ENCODE measurements at regions not wholly inside any gene's neighbourhood (a gene's known extent, or its start where the extent isn't known, plus 50 kb on each side); places are given as distances from the start of the nearest gene placed in this dataset.

GRCh38 chr6:144744720-144745119 lies 459.6 kb downstream of the UTRN start:
- TF ChIP-seq ARNT (IDR thresholded peaks at IDR 0.05) (no peak), NFRKB (IDR thresholded peaks at IDR 0.05) (no peak), CTBP1 (IDR thresholded peaks at IDR 0.05; ENCODE audit: borderline replicate concordance) (no peak), FOXA1 (IDR thresholded peaks at IDR 0.05) (no peak), SP1 (IDR thresholded peaks at IDR 0.05) (no peak), LEF1 (IDR thresholded peaks at IDR 0.05; ENCODE audit: borderline replicate concordance) (no peak), FOXM1 (IDR thresholded peaks at IDR 0.05; ENCODE audit: borderline replicate concordance) (no peak), TARDBP (IDR thresholded peaks at IDR 0.05) (no peak), BHLHE40 (IDR thresholded peaks at IDR 0.05; ENCODE audit: borderline replicate concordance) (no peak)
